GM12878 (cell line): ENCODE measurements at regions not wholly inside any gene's neighbourhood (a gene's known extent, or its start where the extent isn't known, plus 50 kb on each side); places are given as distances from the start of the nearest gene placed in this dataset.

Experiments used
- ASH2L ChIP-seq: fragments of 300-600, 200-600 bp; sonication (generic); IDR thresholded peaks from 2 replicates; pipeline ENCODE4 v1.6.1; 2017; ENCODE audit warnings: low read depth, mild to moderate bottlenecking, borderline replicate concordance
- BHLHE40 ChIP-seq, 2 experiments: fragments of 450-650 bp in 1 of 2; IDR thresholded peaks; 2 replicates each; pipeline ENCODE4 v1.6.1; 2011 to 2017; ENCODE audit warnings: low read depth in 2 of 2, borderline replicate concordance in 1 of 2, improper control_type of control experiment in 1 of 2, low read length in 1 of 2, mild to moderate bottlenecking in 1 of 2
- BRCA1 ChIP-seq: IDR thresholded peaks from 2 replicates; pipeline ENCODE4 v1.6.1; 2011; ENCODE audit warnings: low read depth, low read length, improper control_type of control experiment
- CBX3 ChIP-seq: fragments of 200-600 bp; sonication (generic); IDR thresholded peaks from 2 replicates; pipeline ENCODE4 v1.6.1; 2016; ENCODE audit warnings: low read depth, borderline replicate concordance
- CREB1 ChIP-seq: IDR thresholded peaks from 2 replicates; pipeline ENCODE4 v1.6.1; 2012; ENCODE audit warnings: low read depth, mild to moderate bottlenecking, inconsistent platforms
- ETV6 ChIP-seq, 2 experiments: fragments of 450-650 bp in 1 of 2; IDR thresholded peaks in 1 of 2; conservative IDR thresholded peaks in 1 of 2; 2 replicates each; pipeline ENCODE4 v1.6.1; 2014; ENCODE audit warnings: antibody characterized with exemption in 1 of 2, borderline replicate concordance in 1 of 2, low read depth in 1 of 2, mild to moderate bottlenecking in 1 of 2, moderate library complexity in 1 of 2
- FOXK2 ChIP-seq: fragments of 450-650 bp; IDR thresholded peaks from 2 replicates; pipeline ENCODE4 v1.6.1; 2017; ENCODE audit warnings: mild to moderate bottlenecking, moderate library complexity
- HDAC2 ChIP-seq: fragments of 200-600 bp; sonication (generic); IDR thresholded peaks from 2 replicates; pipeline ENCODE4 v1.6.1; 2017
- HDAC6 ChIP-seq: fragments of 200-600 bp; sonication (generic); IDR thresholded peaks from one replicate; pipeline ENCODE4 v1.8.0; 2017; ENCODE audit warnings: antibody characterized with exemption; ENCODE audit not compliant: unreplicated experiment
- IKZF1 ChIP-seq: fragments of 450-650 bp; conservative IDR thresholded peaks from 2 replicates; pipeline ENCODE4 v1.6.1; 2017; ENCODE audit warnings: antibody characterized with exemption, mild to moderate bottlenecking
- JUND ChIP-seq: IDR thresholded peaks from 2 replicates; pipeline ENCODE4 v1.6.1; 2012; ENCODE audit warnings: low read depth, mild to moderate bottlenecking, low read length, improper control_type of control experiment, moderate library complexity
- KDM1A ChIP-seq: fragments of 200-600 bp; sonication (generic); IDR thresholded peaks from 2 replicates; pipeline ENCODE4 v1.6.1; 2016; ENCODE audit warnings: borderline replicate concordance
- MEF2B ChIP-seq: fragments of 450-650 bp; IDR thresholded peaks from 2 replicates; pipeline ENCODE4 v1.6.1; 2018; ENCODE audit warnings: mild to moderate bottlenecking, moderate library complexity; ENCODE audit not compliant: partially characterized antibody, poor library complexity, severe bottlenecking
- MXI1 ChIP-seq: fragments of 150-350 bp; IDR thresholded peaks from 2 replicates; pipeline ENCODE4 v1.6.1; 2011; ENCODE audit warnings: low read depth, mild to moderate bottlenecking, inconsistent platforms, low read length, improper control_type of control experiment
- NBN ChIP-seq: fragments of 450-650 bp; IDR thresholded peaks from 2 replicates; pipeline ENCODE4 v1.6.1; 2016
- PAX5 ChIP-seq: IDR thresholded peaks from 2 replicates; pipeline ENCODE4 v1.6.1; 2011; ENCODE audit warnings: low read depth, low read length, borderline replicate concordance
- PML ChIP-seq: IDR thresholded peaks from 2 replicates; pipeline ENCODE4 v1.6.1; 2012; ENCODE audit warnings: low read length, inconsistent platforms
- TBL1XR1 ChIP-seq: IDR thresholded peaks from 2 replicates; pipeline ENCODE4 v1.6.1; 2012; ENCODE audit warnings: low read depth, low read length, improper control_type of control experiment
- TF ChIP-seq, protein P1 (sequence below): fragments of 450-650 bp; conservative IDR thresholded peaks from 2 replicates; pipeline ENCODE4 v1.6.1; 2017; ENCODE audit warnings: mild to moderate bottlenecking, moderate library complexity
- TF ChIP-seq, protein P2 (sequence below): fragments of 150-350 bp; IDR thresholded peaks from 2 replicates; pipeline ENCODE4 v1.6.1; 2016; ENCODE audit warnings: low read depth, low read length
- TF ChIP-seq, protein P3 (sequence below), 3 experiments: IDR thresholded peaks in 2 of 3; conservative IDR thresholded peaks in 1 of 3; 2 replicates each; pipeline ENCODE4 v1.5.1; 2011; ENCODE audit warnings: low read depth in 3 of 3, low read length in 3 of 3, mild to moderate bottlenecking in 3 of 3, control low read depth in 2 of 3, moderate library complexity in 2 of 3, inconsistent platforms in 1 of 3, mixed read lengths in 1 of 3; ENCODE audit not compliant: control insufficient read depth in 2 of 3, insufficient read depth in 1 of 3; ENCODE audit errors: extremely low read depth in 1 of 3
- TF ChIP-seq, protein P4 (sequence below): fragments of 450-650 bp; IDR thresholded peaks from 2 replicates; pipeline ENCODE4 v1.6.1; 2017; ENCODE audit warnings: low read depth, mild to moderate bottlenecking, moderate library complexity

DNA sequence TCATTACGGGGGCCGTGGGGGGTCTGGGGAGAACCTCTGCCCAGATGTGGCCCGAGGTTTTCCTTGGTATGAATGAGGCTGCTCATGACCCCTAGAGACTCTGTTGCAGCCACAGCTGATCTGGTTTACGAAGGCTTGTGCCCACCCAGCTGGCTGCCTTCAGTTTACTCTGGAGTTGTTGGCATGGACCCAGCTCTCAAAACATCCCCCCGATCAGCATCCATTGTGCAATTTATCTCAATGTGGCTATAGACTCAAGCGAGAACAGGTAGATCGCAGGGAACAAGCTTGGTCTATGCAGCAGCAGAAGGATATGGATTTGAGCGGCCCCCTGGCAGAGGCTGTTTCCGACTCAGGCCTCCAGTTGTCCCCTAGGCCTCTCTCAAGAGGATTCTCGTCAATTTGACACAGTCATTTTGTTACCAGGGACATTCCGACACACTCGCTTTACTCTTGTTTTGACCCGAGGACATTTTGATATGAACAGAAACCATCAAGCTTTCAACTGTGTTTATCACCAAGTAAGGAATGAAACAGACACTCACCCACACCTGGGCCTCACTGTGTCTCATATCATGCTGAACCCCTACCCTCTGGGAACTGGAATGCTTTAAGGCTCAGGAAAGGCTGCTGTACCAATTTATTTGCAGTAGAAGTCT is 161.5 kb downstream of the KATNAL1 start (continued):
- TF ChIP-seq JUND (peak; percentile 70; the same call in 1 of the 2 replicates), CREB1 (peak; percentile 73), NBN (no peak), PML (peak; percentile 81; the same call in 1 of the 2 replicates), BHLHE40 (IDR thresholded peaks at IDR 0.05; ENCODE audit: borderline replicate concordance in 1 of 2, low read depth in 2 of 2, low read length in 1 of 2) (0 out of 4 replicates have a peak, but pooled peaks have one; percentile 18 to 29), ASH2L (no peak), FOXK2 (no peak), TBL1XR1 (no peak; the same call in 1 of the 2 replicates), IKZF1 (peak; percentile 88), HDAC6 (no peak), MXI1 (no peak), MEF2B (peak; percentile 93), CBX3 (no peak), BRCA1 (no peak), ETV6 (conservative IDR thresholded peaks at IDR 0.05 in 1 of 2, IDR thresholded peaks at IDR 0.05 in 1 of 2; ENCODE audit: borderline replicate concordance in 1 of 2, low read depth in 1 of 2) (peak in 1 of 2 experiments; percentile 87; a peak in 2 of 4 replicates), HDAC2 (no peak), PAX5 (peak; percentile 58; the same call in 1 of the 2 replicates), KDM1A (no peak)
- TF ChIP-seq, protein P1, sequence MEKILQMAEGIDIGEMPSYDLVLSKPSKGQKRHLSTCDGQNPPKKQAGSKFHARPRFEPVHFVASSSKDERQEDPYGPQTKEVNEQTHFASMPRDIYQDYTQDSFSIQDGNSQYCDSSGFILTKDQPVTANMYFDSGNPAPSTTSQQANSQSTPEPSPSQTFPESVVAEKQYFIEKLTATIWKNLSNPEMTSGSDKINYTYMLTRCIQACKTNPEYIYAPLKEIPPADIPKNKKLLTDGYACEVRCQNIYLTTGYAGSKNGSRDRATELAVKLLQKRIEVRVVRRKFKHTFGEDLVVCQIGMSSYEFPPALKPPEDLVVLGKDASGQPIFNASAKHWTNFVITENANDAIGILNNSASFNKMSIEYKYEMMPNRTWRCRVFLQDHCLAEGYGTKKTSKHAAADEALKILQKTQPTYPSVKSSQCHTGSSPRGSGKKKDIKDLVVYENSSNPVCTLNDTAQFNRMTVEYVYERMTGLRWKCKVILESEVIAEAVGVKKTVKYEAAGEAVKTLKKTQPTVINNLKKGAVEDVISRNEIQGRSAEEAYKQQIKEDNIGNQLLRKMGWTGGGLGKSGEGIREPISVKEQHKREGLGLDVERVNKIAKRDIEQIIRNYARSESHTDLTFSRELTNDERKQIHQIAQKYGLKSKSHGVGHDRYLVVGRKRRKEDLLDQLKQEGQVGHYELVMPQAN = no peak
- TF ChIP-seq, protein P2, sequence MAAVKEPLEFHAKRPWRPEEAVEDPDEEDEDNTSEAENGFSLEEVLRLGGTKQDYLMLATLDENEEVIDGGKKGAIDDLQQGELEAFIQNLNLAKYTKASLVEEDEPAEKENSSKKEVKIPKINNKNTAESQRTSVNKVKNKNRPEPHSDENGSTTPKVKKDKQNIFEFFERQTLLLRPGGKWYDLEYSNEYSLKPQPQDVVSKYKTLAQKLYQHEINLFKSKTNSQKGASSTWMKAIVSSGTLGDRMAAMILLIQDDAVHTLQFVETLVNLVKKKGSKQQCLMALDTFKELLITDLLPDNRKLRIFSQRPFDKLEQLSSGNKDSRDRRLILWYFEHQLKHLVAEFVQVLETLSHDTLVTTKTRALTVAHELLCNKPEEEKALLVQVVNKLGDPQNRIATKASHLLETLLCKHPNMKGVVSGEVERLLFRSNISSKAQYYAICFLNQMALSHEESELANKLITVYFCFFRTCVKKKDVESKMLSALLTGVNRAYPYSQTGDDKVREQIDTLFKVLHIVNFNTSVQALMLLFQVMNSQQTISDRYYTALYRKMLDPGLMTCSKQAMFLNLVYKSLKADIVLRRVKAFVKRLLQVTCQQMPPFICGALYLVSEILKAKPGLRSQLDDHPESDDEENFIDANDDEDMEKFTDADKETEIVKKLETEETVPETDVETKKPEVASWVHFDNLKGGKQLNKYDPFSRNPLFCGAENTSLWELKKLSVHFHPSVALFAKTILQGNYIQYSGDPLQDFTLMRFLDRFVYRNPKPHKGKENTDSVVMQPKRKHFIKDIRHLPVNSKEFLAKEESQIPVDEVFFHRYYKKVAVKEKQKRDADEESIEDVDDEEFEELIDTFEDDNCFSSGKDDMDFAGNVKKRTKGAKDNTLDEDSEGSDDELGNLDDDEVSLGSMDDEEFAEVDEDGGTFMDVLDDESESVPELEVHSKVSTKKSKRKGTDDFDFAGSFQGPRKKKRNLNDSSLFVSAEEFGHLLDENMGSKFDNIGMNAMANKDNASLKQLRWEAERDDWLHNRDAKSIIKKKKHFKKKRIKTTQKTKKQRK = no peak
- TF ChIP-seq, protein P3, sequence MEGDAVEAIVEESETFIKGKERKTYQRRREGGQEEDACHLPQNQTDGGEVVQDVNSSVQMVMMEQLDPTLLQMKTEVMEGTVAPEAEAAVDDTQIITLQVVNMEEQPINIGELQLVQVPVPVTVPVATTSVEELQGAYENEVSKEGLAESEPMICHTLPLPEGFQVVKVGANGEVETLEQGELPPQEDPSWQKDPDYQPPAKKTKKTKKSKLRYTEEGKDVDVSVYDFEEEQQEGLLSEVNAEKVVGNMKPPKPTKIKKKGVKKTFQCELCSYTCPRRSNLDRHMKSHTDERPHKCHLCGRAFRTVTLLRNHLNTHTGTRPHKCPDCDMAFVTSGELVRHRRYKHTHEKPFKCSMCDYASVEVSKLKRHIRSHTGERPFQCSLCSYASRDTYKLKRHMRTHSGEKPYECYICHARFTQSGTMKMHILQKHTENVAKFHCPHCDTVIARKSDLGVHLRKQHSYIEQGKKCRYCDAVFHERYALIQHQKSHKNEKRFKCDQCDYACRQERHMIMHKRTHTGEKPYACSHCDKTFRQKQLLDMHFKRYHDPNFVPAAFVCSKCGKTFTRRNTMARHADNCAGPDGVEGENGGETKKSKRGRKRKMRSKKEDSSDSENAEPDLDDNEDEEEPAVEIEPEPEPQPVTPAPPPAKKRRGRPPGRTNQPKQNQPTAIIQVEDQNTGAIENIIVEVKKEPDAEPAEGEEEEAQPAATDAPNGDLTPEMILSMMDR (IDR thresholded peaks at IDR 0.05 in 2 of 3, conservative IDR thresholded peaks at IDR 0.05 in 1 of 3; ENCODE audit: control insufficient read depth in 2 of 3, extremely low read depth in 1 of 3, insufficient read depth in 1 of 3, low read depth in 3 of 3, low read length in 3 of 3) = no peak
- TF ChIP-seq, protein P4, sequence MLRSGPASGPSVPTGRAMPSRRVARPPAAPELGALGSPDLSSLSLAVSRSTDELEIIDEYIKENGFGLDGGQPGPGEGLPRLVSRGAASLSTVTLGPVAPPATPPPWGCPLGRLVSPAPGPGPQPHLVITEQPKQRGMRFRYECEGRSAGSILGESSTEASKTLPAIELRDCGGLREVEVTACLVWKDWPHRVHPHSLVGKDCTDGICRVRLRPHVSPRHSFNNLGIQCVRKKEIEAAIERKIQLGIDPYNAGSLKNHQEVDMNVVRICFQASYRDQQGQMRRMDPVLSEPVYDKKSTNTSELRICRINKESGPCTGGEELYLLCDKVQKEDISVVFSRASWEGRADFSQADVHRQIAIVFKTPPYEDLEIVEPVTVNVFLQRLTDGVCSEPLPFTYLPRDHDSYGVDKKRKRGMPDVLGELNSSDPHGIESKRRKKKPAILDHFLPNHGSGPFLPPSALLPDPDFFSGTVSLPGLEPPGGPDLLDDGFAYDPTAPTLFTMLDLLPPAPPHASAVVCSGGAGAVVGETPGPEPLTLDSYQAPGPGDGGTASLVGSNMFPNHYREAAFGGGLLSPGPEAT = peak; percentile 88
